ENCODE measurements at regions not wholly inside any gene's neighbourhood (a gene's known extent, or its start where the extent isn't known, plus 50 kb on each side); places are given as distances from the start of the nearest gene placed in this dataset.

DNA sequence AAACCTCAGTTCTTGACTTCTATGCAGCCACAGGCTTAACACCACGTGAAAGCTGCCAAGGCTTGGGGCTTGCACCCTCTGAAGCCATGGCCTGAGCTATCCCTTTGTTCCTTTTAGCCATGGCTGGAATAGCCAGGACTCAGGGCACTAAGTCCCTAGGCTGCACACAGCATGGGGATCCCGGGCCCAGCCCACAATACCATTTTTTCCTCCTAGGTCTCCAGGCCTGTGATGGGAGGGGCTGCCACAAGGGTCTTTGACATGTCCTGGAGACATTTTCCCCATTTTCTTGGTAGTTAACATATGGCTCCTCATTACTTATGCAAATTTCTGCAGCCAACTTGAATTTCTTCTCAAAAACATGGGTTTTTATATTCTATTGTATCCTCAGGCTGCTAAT lies 619.1 kb downstream of the NYAP2 start:
- Histone ChIP-seq H3K4me1 (ENCODE audit: control insufficient read depth in 5 of 5, insufficient read depth in 5 of 5, low read length in 5 of 5) (no peaks in the 10 kb centered on the region), H3K9me3 (ENCODE audit: control insufficient read depth in 4 of 4, insufficient read depth in 3 of 4, low read length in 3 of 4) (peaks cover 0 to 6% (median 0%) of the 10 kb centered on the region in 4 donors), H3K27ac (ENCODE audit: low read depth in 1 of 2, low read length in 1 of 2) (no peak overlapping the region), H3K36me3 (ENCODE audit: control insufficient read depth in 4 of 4, insufficient read depth in 4 of 4, low read length in 4 of 4) (no peaks in the 10 kb centered on the region), H3K4me3 (no peak overlapping the region), H3K27me3 (ENCODE audit: control insufficient read depth in 3 of 3, insufficient read depth in 3 of 3, low read length in 2 of 3) (no peaks in the 10 kb centered on the region), H3K9ac (ENCODE audit: insufficient read depth in 1 of 2, low read length in 2 of 2) (no peak overlapping the region)
- WGBS, 2 donors: 79 to 80% methylated on average over 2 of the region's 2 CpGs
- TF ChIP-seq, protein P1, sequence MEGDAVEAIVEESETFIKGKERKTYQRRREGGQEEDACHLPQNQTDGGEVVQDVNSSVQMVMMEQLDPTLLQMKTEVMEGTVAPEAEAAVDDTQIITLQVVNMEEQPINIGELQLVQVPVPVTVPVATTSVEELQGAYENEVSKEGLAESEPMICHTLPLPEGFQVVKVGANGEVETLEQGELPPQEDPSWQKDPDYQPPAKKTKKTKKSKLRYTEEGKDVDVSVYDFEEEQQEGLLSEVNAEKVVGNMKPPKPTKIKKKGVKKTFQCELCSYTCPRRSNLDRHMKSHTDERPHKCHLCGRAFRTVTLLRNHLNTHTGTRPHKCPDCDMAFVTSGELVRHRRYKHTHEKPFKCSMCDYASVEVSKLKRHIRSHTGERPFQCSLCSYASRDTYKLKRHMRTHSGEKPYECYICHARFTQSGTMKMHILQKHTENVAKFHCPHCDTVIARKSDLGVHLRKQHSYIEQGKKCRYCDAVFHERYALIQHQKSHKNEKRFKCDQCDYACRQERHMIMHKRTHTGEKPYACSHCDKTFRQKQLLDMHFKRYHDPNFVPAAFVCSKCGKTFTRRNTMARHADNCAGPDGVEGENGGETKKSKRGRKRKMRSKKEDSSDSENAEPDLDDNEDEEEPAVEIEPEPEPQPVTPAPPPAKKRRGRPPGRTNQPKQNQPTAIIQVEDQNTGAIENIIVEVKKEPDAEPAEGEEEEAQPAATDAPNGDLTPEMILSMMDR (IDR thresholded peaks at IDR 0.05; ENCODE audit: control extremely low read depth, extremely low read depth): no peak
- ATAC-seq (ENCODE audit: insufficient read depth, low FRiP score) (no peak), DNase-seq (no peak)

- ATAC-seq (ENCODE audit: insufficient read depth, low FRiP score): no peak
- H3K27me3 ChIP-seq (ENCODE audit: control insufficient read depth in 3 of 3, insufficient read depth in 3 of 3, low read length in 2 of 3): no peaks in the 10 kb centered on the region
- H3K9ac ChIP-seq (ENCODE audit: insufficient read depth in 1 of 2, low read length in 2 of 2): no peak overlapping the region
- no peak overlapping the region for H3K4me3 ChIP-seq
- no peaks in the 10 kb centered on the region for H3K36me3 ChIP-seq (ENCODE audit: control insufficient read depth in 4 of 4, insufficient read depth in 4 of 4, low read length in 4 of 4)
- peaks cover 0 to 6% (median 0%) of the 10 kb centered on the region in 4 donors for H3K9me3 ChIP-seq (ENCODE audit: control insufficient read depth in 4 of 4, insufficient read depth in 3 of 4, low read length in 3 of 4)
- WGBS, 2 donors: 83 to 91% methylated on average over 2 of the region's 2 CpGs
- no peak for DNase-seq
- TF ChIP-seq, protein P1 (IDR thresholded peaks at IDR 0.05; ENCODE audit: control extremely low read depth, extremely low read depth): no peak
- no peak overlapping the region for H3K27ac ChIP-seq (ENCODE audit: low read depth in 1 of 2, low read length in 1 of 2)
- no peaks in the 10 kb centered on the region for H3K4me1 ChIP-seq (ENCODE audit: control insufficient read depth in 5 of 5, insufficient read depth in 5 of 5, low read length in 5 of 5)
These were observed 618.0 kb downstream of the NYAP2 start for GRCh38 chr2:226017537-226017936.

- ATAC-seq (ENCODE audit: insufficient read depth, low FRiP score) (no peak), DNase-seq (no peak)
- Histone ChIP-seq H3K4me3 (no peak overlapping the region), H3K27me3 (ENCODE audit: control insufficient read depth in 3 of 3, insufficient read depth in 3 of 3, low read length in 2 of 3) (no peaks in the 10 kb centered on the region), H3K27ac (ENCODE audit: low read depth in 1 of 2, low read length in 1 of 2) (no peak overlapping the region), H3K4me1 (ENCODE audit: control insufficient read depth in 5 of 5, insufficient read depth in 5 of 5, low read length in 5 of 5) (no peaks in the 10 kb centered on the region), H3K36me3 (ENCODE audit: control insufficient read depth in 4 of 4, insufficient read depth in 4 of 4, low read length in 4 of 4) (no peaks in the 10 kb centered on the region), H3K9me3 (ENCODE audit: control insufficient read depth in 4 of 4, insufficient read depth in 3 of 4, low read length in 3 of 4) (peaks cover 0 to 6% (median 0%) of the 10 kb centered on the region in 4 donors), H3K9ac (ENCODE audit: insufficient read depth in 1 of 2, low read length in 2 of 2) (no peak overlapping the region)
- 92 to 97% methylated on average over 3 of the region's 3 CpGs for WGBS, 2 donors
- TF ChIP-seq, protein P1 (IDR thresholded peaks at IDR 0.05; ENCODE audit: control extremely low read depth, extremely low read depth): no peak
These were observed 617.6 kb downstream of the NYAP2 start for GRCh38 chr2:226017107-226017506.

Data from lung (tissue), 11 donors.